H1 (cell line): ENCODE measurements at regions not wholly inside any gene's neighbourhood (a gene's known extent, or its start where the extent isn't known, plus 50 kb on each side); places are given as distances from the start of the nearest gene placed in this dataset.

Source experiments
- GABPA ChIP-seq: IDR thresholded peaks from 2 replicates; pipeline ENCODE4 v1.6.1; 2011; ENCODE audit warnings: mild to moderate bottlenecking, low read length, moderate library complexity, borderline replicate concordance; ENCODE audit not compliant: insufficient read depth
- HDAC6 ChIP-seq: IDR thresholded peaks from one replicate; pipeline ENCODE4 v1.7.1; 2012; ENCODE audit warnings: low read depth, mild to moderate bottlenecking, inconsistent platforms, low read length, moderate library complexity
- POLR2AphosphoS5 ChIP-seq: IDR thresholded peaks from 2 replicates; pipeline ENCODE4 v1.6.1; 2011; ENCODE audit warnings: low read depth, low read length

DNA sequence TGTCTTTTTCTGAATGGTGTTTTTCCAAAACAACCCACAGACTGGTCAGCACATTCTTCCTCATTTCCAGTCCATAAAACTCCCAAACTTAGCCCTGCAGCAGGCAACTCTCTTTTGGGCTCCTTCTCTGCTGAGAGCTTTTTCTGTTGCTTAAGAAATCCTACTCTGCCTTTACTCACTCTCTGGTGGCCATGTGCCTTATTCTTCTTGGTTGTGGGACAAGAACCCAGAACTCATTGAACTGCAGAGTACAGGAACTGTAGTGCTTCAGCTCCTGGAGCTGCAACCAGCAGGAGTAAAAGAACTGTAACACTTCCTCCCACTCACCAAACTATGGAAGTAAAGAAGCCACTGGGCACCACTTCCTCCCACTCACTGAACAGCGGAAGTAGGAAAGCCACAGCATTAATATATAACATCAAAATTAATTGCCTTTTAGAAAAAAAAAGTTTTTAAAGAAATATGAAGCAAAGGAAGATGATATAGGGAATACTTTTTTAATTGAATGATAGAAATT, 864.1 kb upstream of the PCDH10 start (continued):
- TF ChIP-seq POLR2AphosphoS5: no peak
- no peak for TF ChIP-seq HDAC6
- TF ChIP-seq GABPA: no peak
- TF ChIP-seq, all 59 proteins: peak for 0
